Head of caudate nucleus (tissue), 42 donors: ENCODE measurements at regions not wholly inside any gene's neighbourhood (a gene's known extent, or its start where the extent isn't known, plus 50 kb on each side); places are given as distances from the start of the nearest gene placed in this dataset.
"Not testable (repeated sequence)": the region's sequence is repeated elsewhere in the genome, so short reads cannot be mapped to it uniquely, and the experiment has no call there.

Source experiments
- DNase-seq, 42 donors: peaks; one replicate each; pipeline versions ENCODE4 v3.0.0 to v3.0.0-alpha.2; 2020 to 2021; ENCODE audit warnings: mixed read lengths in 7 of 42
- intact Hi-C: fragments of 100-400 bp; cut with DNase I; formaldehyde crosslinking; loops from one replicate; pipeline ENCODE4 v1.15.0; 2022

- intact Hi-C loops: no loop called here
- DNase-seq: no peak
Observed at GRCh38 chr1:103997631-103998030, 247.9 kb downstream of the AMY1C start.

- DNase-seq: no peak
- intact Hi-C loops: no loop called here
Observed at GRCh38 chr1:104018922-104019674, 269.4 kb downstream of the AMY1C start.

GRCh38 chr1:104019675-104020049 lies 270.0 kb downstream of the AMY1C start:
- intact Hi-C loops: no loop called here
- no peak for DNase-seq

- DNase-seq: no peak
Observed at GRCh38 chr1:104028416-104029035, 278.8 kb downstream of the AMY1C start.

GRCh38 chr1:104029456-104029970 lies 279.8 kb downstream of the AMY1C start:
- intact Hi-C loops: no loop called here
- no peak for DNase-seq

More at GRCh38 chr1:104028416-104029035, 278.8 kb downstream of the AMY1C start:
- intact Hi-C loops: no loop called here

- no peak for DNase-seq
- intact Hi-C loops: no loop called here
Observed at GRCh38 chr1:104056786-104057185, 307.1 kb downstream of the AMY1C start.

- intact Hi-C loops, DNase-seq: not testable (repeated sequence)
Observed at GRCh38 chr1:104057219-104057898, 307.7 kb downstream of the AMY1C start.

- intact Hi-C loops: not testable (repeated sequence)
Observed at GRCh38 chr1:104061637-104062036, 311.9 kb downstream of the AMY1C start.

GRCh38 chr1:104064399-104064798 lies 314.7 kb downstream of the AMY1C start:
- intact Hi-C loops: no loop called here
- no peak for DNase-seq

More at GRCh38 chr1:104061637-104062036, 311.9 kb downstream of the AMY1C start:
- not testable (repeated sequence) for DNase-seq

- no peak for DNase-seq
- intact Hi-C loops: no loop called here
Observed at GRCh38 chr1:104072915-104073371, 323.2 kb downstream of the AMY1C start.

GRCh38 chr1:104073463-104073902 lies 323.8 kb downstream of the AMY1C start:
- intact Hi-C loops: no loop called here
- no peak for DNase-seq

GRCh38 chr1:104082221-104082620 lies 332.5 kb downstream of the AMY1C start:
- intact Hi-C loops: no loop called here
- DNase-seq: no peak

GRCh38 chr1:104084380-104084779 lies 334.7 kb downstream of the AMY1C start:
- no peak for DNase-seq
- intact Hi-C loops: no loop called here

- intact Hi-C loops: no loop called here
- no peak for DNase-seq
Observed at GRCh38 chr1:104092698-104093097, 343.0 kb downstream of the AMY1C start.

GRCh38 chr1:104098837-104099236 lies 349.1 kb downstream of the AMY1C start:
- DNase-seq: no peak
- intact Hi-C loops: no loop called here

- intact Hi-C loops: no loop called here
- no peak for DNase-seq
Observed at GRCh38 chr1:104100115-104100514, 350.4 kb downstream of the AMY1C start.

GRCh38 chr1:104105465-104105864 lies 355.8 kb downstream of the AMY1C start:
- intact Hi-C loops: no loop called here
- DNase-seq: no peak

GRCh38 chr1:104120525-104120924 lies 370.8 kb downstream of the AMY1C start:
- DNase-seq: no peak
- intact Hi-C loops: no loop called here

GRCh38 chr1:104121271-104121670 lies 371.6 kb downstream of the AMY1C start:
- intact Hi-C loops: no loop called here
- DNase-seq: no peak

GRCh38 chr1:104125266-104125665 lies 375.6 kb downstream of the AMY1C start:
- no peak for DNase-seq
- intact Hi-C loops: no loop called here
